Epithelial cell of esophagus (primary cell): ENCODE measurements at regions not wholly inside any gene's neighbourhood (a gene's known extent, or its start where the extent isn't known, plus 50 kb on each side); places are given as distances from the start of the nearest gene placed in this dataset.

Experiments used
- DNase-seq: peaks from one replicate; pipeline ENCODE4 v3.0.0; 2010; ENCODE audit warnings: low read depth
- H3K4me3 ChIP-seq: 2 replicates; pipeline ENCODE4 v1.5.1; 2011; ENCODE audit warnings: mild to moderate bottlenecking, low read length, control low read depth
- CTCF ChIP-seq: IDR thresholded peaks from 2 replicates; pipeline ENCODE4 v1.5.1; 2011; ENCODE audit warnings: low read depth, mild to moderate bottlenecking, low read length, control low read depth, inconsistent platforms; ENCODE audit not compliant: insufficient read depth; ENCODE audit errors: missing control alignments

GRCh38 chr3:10763248-10763620 is 52.8 kb upstream of the SLC6A11 start:
- no peak for DNase-seq
- H3K4me3 ChIP-seq, result no peak overlapping the region
- TF ChIP-seq CTCF, result no peak

- DNase-seq, result no peak
- no peak overlapping the region for H3K4me3 ChIP-seq
- TF ChIP-seq CTCF, result no peak
These were observed 52.2 kb upstream of the SLC6A11 start for GRCh38 chr3:10763817-10764258.

GRCh38 chr3:10764259-10765051 is 51.6 kb upstream of the SLC6A11 start:
- no peak for DNase-seq

GRCh38 chr3:10766049-10766705 is 49.9 kb upstream of the SLC6A11 start:
- H3K4me3 ChIP-seq, result no peak overlapping the region
- TF ChIP-seq CTCF, result no peak
- no peak for DNase-seq

More at GRCh38 chr3:10764259-10765051, 51.6 kb upstream of the SLC6A11 start:
- no peak overlapping the region for H3K4me3 ChIP-seq
- no peak for TF ChIP-seq CTCF
